Retina (tissue), 1 donor: ENCODE measurements at regions not wholly inside any gene's neighbourhood (a gene's known extent, or its start where the extent isn't known, plus 50 kb on each side); places are given as distances from the start of the nearest gene placed in this dataset.
"Not testable (repeated sequence)": the region's sequence is repeated elsewhere in the genome, so short reads cannot be mapped to it uniquely, and the experiment has no call there.

Source experiments
- DNase-seq: peaks from one replicate; pipeline ENCODE4 v3.0.0-alpha.2; 2016

DNA sequence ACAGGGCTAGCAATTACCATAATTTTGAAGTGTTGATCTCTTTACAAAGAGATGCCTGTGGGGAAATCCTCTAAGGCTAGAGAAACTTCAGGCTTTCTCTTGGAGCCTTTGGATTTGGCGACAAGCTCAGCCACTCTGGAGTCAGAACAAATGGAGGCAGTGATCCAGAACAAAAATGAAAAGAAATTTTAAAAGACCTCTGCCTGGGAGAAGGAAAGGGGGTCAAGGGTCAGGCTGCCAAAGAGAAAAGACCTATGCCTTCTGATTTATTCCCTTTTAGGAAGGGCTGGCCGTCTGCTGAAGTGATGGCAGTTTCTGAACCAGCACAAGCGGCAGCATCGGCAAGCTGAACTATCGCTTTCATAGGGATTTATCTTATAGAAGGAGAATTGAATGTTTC is 140.8 kb upstream of the SFRP2 start:
- peak; percentile 75 for DNase-seq

DNA sequence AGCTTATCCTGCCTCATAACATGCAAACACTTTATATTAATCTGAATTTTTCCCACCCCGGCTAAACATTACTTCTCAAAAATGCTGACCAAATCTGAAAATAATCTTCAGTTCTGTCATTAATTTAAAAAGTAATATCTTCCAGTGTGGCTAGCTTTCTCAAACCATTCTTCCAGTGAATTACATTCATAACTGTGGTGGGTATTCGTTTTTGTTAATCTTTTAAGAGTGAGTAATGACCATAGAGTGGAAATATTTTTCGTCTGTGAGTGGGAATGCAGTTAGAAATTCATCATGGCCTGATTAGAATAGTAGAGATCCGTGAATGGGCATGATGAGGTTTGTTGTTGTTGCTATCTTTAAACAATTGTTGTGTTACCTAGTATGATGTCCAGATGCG is 138.6 kb upstream of the SFRP2 start:
- no peak for DNase-seq

GRCh38 chr4:153922148-153922547 is 133.3 kb upstream of the SFRP2 start:
- no peak for DNase-seq

DNA sequence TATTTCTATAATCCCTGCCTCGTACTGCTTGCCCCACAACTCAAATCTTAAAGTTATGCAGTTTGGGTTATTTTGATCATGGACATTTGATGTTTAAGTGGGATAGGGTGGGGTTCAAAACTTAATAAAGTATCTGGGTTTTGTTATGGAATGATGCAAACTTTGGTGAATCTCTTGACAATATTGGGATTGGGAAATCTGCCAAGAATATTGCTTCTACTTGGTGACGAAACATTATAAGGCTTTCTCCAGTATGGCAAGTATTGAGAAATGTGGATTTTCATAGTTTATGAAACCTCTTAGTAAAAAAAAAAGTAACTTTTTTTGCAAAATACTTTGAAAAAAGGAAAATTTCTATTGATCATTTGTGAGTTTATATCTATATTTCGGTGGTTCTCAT is 130.8 kb upstream of the SFRP2 start:
- no peak for DNase-seq

GRCh38 chr4:153916273-153916755 is 127.4 kb upstream of the SFRP2 start:
- DNase-seq, result no peak

DNA sequence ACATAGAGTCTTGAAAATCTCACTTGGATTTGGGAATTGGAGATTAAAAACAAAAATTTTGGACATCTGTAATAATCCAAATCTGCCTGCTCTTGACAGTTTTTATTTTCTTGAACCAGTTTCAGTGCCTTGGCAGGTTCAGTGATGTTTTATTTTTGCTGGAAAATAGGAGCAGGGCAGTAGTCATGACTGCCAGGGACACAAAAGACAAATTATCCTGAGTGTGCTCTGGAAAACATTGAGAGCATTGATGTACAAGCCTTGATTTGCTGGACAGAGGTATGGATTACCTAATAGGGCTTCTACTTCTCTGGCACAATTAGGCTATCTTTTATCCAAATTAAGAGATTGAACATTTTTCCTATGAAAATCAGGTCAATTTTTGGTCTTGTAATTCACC is 123.4 kb upstream of the SFRP2 start:
- no peak for DNase-seq

DNA sequence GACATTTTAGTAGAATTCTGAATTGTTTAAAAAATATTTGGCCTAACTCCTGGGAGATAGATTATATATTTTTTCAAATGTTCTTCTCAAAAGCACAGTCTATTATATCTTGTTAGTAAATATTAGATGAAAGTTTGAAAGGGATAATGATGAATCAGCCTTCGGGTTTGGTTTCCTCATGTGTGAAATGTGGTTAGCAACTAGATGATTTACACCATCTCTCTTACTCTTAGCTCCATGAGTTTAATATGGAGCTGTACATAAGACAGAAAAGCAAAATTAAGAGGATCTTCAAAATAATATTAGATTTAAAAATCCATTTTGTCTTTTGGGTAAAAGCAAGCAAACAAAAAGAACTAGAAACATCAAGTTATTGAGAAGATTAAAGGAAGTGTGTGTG is 120.8 kb upstream of the SFRP2 start:
- no peak for DNase-seq

DNA sequence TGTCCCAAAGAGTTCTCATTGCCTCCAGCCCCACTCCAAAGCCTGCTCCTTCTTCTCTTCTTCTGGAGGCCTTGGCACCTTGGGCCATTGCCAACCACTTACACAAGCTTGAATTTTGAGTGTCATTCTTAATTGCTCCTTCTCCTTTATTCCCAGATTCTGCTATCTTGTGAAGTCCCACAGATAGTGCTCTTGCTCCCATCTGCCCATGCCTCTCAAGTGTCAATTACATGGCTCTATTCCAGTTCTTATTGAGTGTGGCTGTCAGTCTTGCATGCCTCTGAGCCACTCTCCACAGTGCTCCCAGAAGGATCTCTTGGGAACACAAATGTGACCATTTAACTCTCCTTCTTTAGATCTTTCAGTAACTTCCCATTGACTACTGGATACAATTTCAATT is 117.3 kb upstream of the SFRP2 start:
- DNase-seq, result no peak

DNA sequence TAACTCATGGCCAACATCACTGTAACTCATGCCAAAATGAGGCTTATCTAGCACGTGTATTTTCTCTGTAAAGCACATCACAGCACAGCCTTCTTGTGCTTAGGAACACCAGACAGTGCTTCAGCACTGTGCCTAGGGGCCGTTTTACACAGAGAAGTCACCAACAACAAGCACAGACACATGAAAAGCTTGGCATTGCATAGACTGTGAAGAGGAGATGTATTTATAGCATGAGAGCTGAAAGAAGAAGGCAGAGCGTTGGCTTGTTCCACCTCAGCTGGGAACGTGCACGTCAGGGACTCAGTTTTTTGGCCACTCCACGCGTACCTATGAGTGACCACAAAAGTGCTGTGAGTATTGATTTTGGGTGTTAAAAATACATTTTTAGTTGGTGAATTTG is 116.3 kb upstream of the SFRP2 start:
- no peak for DNase-seq

- DNase-seq, result no peak
These were observed 115.1 kb upstream of the SFRP2 start for GRCh38 chr4:153904011-153904410.

GRCh38 chr4:153901220-153901619 is 112.3 kb upstream of the SFRP2 start:
- no peak for DNase-seq

DNA sequence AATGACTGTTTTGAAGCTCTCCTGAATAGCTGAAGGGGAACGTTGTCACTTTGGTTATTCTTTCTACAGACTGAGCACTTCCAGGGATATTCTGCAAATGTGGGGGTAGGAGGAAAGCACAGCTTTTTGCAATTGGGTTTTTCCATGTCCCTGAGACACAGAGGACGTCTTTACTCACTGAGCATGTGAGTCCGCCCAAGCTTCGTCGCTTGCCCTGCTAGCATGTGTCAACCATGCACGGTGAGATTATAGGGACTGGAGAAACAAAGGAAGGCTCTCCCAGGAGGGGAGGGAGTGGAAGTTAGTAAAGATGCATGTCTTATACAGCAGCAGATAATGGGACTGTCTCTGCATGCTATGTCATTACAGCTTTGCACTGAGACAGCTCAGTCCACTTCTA is 111.5 kb upstream of the SFRP2 start:
- DNase-seq, result peak; percentile 26

GRCh38 chr4:153890761-153891160 is 101.9 kb upstream of the SFRP2 start:
- DNase-seq, result no peak

DNA sequence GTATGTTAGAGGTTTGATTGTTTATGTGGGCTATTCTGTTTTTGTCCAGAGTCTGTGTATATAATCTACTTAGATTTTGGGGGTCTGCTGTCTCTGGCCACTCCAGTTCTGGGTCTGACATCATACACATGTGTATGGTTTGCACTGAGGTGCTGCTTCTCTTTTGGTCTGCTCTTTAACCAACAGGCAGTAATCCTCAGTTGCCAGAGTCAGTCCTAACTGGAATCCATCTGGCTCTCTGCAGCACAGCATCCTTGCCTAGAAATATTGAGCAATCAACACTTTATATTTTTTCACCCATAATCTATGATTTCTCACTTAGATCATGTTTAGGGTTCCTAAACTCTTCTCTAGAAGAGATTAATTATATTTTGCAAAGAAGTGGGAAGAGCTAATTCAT is 98.3 kb upstream of the SFRP2 start:
- DNase-seq, result no peak

DNA sequence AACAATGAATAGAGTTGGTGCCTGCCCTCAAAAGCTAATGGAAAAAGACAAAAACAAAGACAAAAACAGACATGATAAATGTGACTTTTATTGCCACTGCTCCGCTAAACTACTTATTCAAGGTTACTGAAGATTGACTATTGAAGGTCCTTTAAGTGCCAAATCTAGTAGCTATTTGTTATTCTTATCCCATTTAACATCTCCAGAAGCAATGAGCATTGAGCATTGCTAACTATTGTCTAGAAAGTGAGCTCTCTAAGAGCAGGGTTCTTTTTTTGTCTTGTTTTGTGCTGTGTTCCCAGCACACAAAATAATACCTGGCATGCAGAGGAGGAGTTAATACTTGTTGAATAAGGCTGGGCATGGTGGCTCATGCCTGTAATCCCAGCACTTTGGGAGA is 95.4 kb upstream of the SFRP2 start:
- DNase-seq, result no peak

GRCh38 chr4:153880983-153881382 is 92.1 kb upstream of the SFRP2 start:
- DNase-seq, result no peak

- no peak for DNase-seq
These were observed 89.0 kb upstream of the SFRP2 start for GRCh38 chr4:153877898-153878297.

- no peak for DNase-seq
These were observed 84.9 kb upstream of the SFRP2 start for GRCh38 chr4:153873741-153874140.

- not testable (repeated sequence) for DNase-seq
These were observed 77.9 kb upstream of the SFRP2 start for GRCh38 chr4:153866766-153867165.

GRCh38 chr4:153852501-153852900 is 63.6 kb upstream of the SFRP2 start:
- DNase-seq, result no peak

GRCh38 chr4:153850533-153851280 is 61.8 kb upstream of the SFRP2 start:
- peak; percentile 58 for DNase-seq

- DNase-seq, result no peak
These were observed 55.3 kb upstream of the SFRP2 start for GRCh38 chr4:153844144-153844543.
